LHCN-M2 (cell line): ENCODE measurements at regions not wholly inside any gene's neighbourhood (a gene's known extent, or its start where the extent isn't known, plus 50 kb on each side); places are given as distances from the start of the nearest gene placed in this dataset.
"Not testable (repeated sequence)": the region's sequence is repeated elsewhere in the genome, so short reads cannot be mapped to it uniquely, and the experiment has no call there.

Experiments used
- DNase-seq: peaks from one replicate; pipeline ENCODE4 v3.0.0-alpha.2; 2012; ENCODE audit warnings: low read depth

DNA sequence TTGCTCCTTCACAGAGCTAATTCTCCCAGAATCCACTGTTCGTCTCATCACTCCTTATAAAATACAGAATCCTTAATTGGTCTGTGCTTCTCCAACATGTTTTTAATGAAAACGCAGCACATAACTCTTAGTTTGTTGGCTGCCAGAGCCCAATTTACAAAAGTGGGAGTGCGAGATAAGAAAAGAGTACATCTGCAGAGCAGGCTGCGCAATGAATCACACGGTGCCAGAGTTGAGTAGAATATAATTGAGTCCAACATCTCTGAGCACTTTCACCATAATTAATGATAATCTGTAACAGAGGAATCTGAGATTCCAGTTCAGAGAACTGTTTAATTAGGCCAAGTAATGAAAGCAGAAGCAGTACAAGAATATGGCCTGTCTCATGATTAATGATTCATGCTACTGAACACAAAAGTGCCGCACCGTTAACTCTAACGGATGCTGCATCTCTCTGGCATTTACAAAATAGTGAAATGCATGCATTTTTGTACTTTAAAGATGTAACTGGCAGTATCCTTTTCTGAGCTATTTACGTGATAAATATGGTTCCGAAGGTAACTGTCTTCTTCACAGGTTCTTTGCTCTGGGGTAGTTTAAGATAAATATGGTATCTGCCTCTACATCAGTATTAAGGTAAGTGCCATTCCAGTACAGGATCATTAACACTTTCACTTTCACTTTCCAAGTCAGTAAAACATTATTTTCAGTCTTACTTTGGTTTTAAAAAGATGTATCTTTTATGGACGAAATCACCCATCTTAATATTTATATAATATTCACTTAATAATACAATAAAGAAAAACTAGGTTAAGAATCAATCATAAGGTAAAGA is 785.6 kb downstream of the NR4A2 start:
- DNase-seq, result peak; percentile 2

GRCh38 chr2:155539028-155539427 is 793.5 kb downstream of the NR4A2 start:
- DNase-seq, result not testable (repeated sequence)

DNA sequence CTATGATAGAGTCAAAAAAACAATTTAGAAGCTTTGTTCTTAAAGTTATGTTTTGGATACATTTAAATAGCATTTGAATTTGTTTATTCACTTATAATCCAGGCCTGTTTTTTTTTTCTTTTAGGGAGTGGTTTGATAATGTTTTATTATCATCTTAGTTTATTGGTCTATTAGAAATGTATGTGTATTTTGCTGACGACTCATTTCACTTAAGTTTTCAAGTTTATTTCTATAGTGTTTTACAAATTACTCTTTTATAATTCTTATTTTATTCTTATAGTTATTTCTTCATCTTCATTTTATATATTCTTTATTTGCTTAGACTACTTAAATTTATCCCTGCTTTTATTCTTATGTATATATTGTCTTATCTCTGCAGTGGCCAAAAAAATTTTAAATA is 804.5 kb downstream of the NR4A2 start:
- no peak for DNase-seq

- DNase-seq, result peak; percentile 6
Measured at GRCh38 chr2:155525199-155525598, 807.3 kb downstream of the NR4A2 start.

DNA sequence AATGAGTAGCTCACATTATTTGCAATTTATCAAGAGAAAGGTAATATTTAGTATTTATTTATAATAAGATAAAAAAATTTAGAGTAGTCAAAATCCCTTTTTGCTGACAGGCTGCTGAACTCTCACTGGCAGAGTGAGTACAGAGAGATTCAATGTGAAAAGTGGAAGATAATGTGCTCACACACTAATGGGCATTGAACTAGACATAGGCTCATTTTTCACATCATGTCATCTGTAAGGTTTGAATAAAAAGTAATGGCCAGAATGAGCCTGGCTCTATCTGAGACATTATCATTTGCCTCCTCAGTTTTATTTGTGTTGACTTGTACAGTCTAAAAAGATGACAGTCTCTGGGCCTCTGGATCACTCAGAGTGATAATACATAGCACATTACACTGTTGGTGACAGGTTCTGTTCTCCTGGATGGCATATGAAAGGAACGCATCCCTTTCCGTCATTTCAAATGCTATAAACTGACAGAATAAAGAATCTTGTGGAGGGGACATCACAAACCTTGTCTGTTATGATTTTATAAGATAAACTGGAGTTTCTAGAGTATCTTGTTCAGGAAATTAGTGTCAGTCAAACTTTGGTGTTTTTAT is 812.9 kb downstream of the NR4A2 start:
- no peak for DNase-seq

DNA sequence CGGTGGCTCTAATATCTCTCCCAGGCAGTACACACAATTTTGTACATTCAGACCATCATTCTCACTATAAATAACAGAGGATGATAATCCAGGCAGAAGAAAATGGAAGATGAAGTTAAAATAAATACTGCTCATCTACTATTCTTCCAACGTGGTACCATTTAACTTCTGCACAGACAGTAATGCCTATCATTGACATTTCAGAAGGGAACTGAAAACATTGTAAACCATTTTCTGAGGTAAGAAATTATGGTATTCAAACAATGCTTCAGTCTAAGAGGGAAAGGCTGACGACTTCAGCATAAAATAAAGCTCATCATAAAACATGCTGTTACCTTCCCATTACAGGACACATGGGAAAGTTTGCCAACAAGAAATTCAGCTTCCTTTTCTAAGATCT is 814.4 kb downstream of the NR4A2 start:
- DNase-seq, result no peak

DNA sequence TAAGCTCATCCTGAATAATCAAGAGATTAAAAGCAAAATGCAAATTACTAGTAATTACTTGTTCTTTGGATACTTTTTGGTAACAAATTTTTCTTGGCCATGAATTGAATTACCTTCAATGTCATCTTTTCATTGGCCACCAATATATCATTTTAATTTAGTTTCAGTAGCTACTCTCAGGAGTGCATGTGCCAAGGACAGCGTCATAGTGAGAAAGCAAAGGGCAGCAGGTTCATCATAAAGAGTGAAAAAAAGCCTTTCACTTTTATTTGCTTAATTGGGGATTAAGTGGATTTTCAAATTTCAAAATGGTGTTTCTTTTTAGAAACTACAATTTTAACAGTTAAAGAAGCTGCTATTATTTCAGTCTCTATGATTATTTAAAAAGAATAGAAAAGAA is 815.2 kb downstream of the NR4A2 start:
- DNase-seq, result no peak

DNA sequence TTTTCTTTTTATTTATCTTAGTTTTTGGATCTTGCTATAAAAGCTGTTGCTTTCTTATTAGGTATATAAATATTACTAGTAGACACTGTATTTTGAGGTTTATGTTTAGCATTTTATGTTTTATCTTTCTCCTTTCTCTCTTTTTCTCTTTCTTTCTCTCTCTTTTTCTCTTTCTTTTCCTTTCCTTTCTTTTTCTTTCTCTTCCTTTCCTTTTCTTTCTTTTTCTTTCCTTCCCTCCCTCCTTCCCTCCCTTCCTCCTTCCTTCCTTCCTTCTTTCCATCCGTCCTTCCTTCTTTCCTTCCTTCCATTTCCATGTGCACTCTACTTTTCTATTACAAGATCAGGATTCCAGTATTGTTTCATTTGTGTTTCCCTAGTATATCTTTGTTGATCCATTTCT is 814.8 kb downstream of the KCNJ3 start:
- no peak for DNase-seq

GRCh38 chr2:155502766-155503165 is 804.3 kb downstream of the KCNJ3 start:
- DNase-seq, result no peak

DNA sequence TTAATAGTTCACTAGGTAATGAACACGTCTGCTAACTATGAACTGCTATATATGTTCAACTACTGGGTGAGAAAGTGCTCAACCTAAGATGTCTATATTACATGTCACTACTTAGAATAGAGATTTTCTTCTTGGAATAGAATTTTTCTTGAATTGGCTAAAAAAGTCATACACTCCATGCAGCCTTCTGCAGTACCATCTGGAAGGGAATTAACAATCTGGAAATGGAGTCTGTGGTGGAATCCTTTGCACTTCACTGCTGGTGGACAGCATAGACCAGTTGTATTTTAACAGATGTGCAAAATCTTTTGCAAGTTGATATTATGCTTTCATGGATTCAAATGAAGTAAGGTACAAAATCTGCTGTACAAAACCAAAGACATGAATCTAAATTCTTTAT is 799.6 kb downstream of the KCNJ3 start:
- DNase-seq, result no peak

GRCh38 chr2:155494744-155495143 is 796.2 kb downstream of the KCNJ3 start:
- no peak for DNase-seq

DNA sequence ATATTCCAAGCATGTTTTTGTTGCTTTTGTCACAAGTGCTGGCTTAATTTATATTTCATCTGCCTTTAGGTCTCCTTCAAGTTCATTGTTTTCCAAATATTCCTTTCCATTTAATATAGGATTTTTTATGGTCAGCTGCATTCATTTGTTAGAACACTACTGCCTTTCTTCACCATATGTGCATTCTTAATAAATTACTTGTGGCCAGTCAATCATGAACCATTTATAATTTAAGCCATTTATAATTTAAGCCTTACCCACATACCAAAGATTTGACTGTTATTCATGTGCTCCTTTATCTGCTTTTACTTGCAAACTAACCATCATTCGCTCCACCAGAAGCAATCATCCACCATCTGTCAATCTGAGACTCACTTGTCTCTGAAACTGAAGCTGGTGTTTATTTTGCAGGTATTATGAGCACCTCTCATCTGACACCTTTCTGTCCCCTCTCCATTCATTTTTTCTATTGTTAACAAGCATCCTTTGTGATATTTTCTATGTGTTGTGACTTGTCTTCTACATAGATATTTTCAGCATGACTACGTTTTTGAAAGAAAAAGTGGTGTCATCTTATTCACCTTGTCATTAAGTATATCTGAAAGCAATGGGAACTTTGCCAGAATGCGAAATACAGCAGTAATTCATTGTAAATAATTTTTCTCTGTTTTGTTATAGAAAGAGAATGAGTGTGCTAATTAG is 786.8 kb downstream of the KCNJ3 start:
- no peak for DNase-seq

GRCh38 chr2:155481141-155481540 is 782.6 kb downstream of the KCNJ3 start:
- no peak for DNase-seq

DNA sequence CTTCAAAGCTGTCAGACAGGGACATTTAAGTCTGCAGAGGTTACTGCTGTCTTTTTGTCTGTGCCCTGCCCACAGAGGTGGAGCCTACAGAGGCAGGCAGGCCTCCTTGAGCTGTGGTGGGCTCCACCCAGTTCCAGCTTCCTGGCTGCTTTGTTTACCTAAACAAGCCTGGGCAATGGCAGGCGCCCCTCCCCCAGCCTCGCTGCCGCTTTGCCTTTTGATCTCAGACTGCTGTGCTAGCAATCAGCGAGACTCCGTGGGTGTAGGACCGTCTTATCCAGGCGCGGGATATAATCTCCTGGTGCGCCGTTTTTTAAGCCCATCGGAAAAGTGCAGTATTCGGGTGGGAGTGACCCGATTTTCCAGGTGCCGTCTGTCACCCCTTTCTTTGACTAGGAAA is 773.5 kb downstream of the KCNJ3 start:
- DNase-seq, result not testable (repeated sequence)

- DNase-seq, result no peak
Measured at GRCh38 chr2:155456222-155456621, 757.7 kb downstream of the KCNJ3 start.

GRCh38 chr2:155442755-155443372 is 744.4 kb downstream of the KCNJ3 start:
- peak; percentile 6 for DNase-seq

- no peak for DNase-seq
Measured at GRCh38 chr2:155442088-155442487, 743.6 kb downstream of the KCNJ3 start.

DNA sequence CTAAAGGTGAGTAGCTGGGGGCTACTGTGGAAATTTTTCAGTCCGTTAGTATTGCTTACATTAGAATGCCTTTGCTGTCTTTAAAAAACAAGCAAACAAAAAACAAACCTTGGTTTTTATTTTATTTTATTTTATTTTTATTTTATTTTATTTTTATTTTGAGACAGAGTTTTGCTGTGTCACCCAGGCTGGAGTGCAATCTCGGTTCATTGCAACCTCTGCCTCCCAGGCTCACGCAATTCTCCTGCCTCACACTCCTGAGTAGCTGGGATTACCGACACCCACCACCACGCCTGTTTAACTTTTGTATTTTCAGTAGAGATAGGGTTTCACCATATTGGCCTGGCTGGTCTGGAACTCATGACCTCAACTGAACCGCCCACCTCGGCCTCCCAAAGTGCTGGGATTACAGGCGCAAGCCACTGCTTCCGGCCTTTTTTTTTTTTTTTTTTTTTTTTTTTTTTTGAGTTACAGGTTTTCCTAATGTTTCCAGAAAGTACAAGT is 732.6 kb downstream of the KCNJ3 start:
- DNase-seq, result no peak

DNA sequence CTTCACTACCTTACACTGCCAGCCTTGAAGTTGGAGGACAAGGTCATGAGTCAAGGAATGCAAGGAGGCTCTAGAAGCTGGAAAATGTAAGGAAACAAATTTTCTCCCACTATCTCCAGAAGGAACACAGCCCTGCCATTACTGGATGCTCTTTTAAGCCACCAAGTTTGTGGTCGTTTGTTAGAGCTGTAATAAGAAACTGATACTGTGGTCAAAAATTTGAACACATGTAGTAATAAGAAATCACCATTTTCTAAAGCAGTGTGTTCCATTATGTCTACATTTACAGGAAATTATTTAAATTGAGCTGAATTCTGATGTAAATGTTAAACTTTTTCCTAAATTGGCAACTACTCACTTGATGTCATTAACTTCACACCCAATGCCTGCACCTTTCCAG is 729.0 kb downstream of the KCNJ3 start:
- DNase-seq, result no peak

DNA sequence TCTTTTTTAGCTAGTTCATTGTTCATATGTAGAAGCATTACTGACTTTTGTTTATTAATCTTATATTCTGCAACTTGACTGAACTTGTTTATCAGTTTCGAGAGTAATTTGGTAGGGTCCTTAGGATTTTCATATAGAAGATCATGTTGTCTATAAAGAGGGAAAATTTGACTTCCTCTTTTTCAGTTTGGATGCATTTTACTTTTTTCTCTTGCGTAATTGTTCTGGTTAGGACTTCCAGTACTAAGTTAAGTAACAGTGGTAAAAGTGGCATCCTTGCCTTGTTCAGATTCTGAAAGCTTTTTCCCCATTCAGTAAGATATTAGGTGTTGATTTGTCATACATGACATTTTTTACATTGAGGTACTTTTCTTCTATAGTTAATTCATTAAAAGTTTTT is 726.0 kb downstream of the KCNJ3 start:
- DNase-seq, result no peak

GRCh38 chr2:155418753-155419152 is 720.3 kb downstream of the KCNJ3 start:
- no peak for DNase-seq

GRCh38 chr2:155412598-155412997 is 714.1 kb downstream of the KCNJ3 start:
- DNase-seq, result no peak
